GM12891 (cell line): ENCODE measurements at regions not wholly inside any gene's neighbourhood (a gene's known extent, or its start where the extent isn't known, plus 50 kb on each side); places are given as distances from the start of the nearest gene placed in this dataset.
"Not testable (repeated sequence)": the region's sequence is repeated elsewhere in the genome, so short reads cannot be mapped to it uniquely, and the experiment has no call there.

ENCODE experiments used
- DNase-seq: peaks from one replicate; pipeline ENCODE4 v3.0.0; 2011; ENCODE audit warnings: low spot score; ENCODE audit not compliant: insufficient read length
- FAIRE-seq: peaks from 2 replicates; lab custom pipeline; 2011; peaks lifted over from hg19 to GRCh38; lab: Jason Lieb, UNC
- PAX5 ChIP-seq: IDR thresholded peaks from 2 replicates; pipeline ENCODE4 v1.6.1; 2011; ENCODE audit warnings: low read length, moderate library complexity, mild to moderate bottlenecking; ENCODE audit not compliant: insufficient read depth, severe bottlenecking
- POLR2A ChIP-seq: IDR thresholded peaks from 2 replicates; pipeline ENCODE4 v1.6.1; 2011; ENCODE audit warnings: low read depth, low read length, control low read depth
- POLR2AphosphoS5 ChIP-seq: IDR thresholded peaks from 2 replicates; pipeline ENCODE4 v1.6.1; 2011; ENCODE audit warnings: low read depth, low read length, control low read depth
- POU2F2 ChIP-seq: IDR thresholded peaks from 2 replicates; pipeline ENCODE4 v1.6.1; 2011; ENCODE audit warnings: low read depth, mild to moderate bottlenecking, control low read depth, low read length, moderate library complexity
- SPI1 ChIP-seq: IDR thresholded peaks from 2 replicates; pipeline ENCODE4 v1.6.1; 2011; ENCODE audit warnings: low read depth, low read length, control low read depth
- TAF1 ChIP-seq: IDR thresholded peaks from 2 replicates; pipeline ENCODE4 v1.6.1; 2011; ENCODE audit warnings: low read depth, low read length, control low read depth

- FAIRE-seq (no peak), DNase-seq (no peak)
- TF ChIP-seq POLR2A (no peak), POU2F2 (no peak), TAF1 (no peak), SPI1 (no peak), PAX5 (no peak), POLR2AphosphoS5 (no peak)
Observed at GRCh38 chr6:104462811-104463599, 396.7 kb downstream of the HACE1 start.

GRCh38 chr6:104460738-104461483, 398.8 kb downstream of the HACE1 start:
- TF ChIP-seq POLR2AphosphoS5 = no peak
- TF ChIP-seq SPI1 = peak; percentile 43; the same call in 1 of the 2 replicates
- no peak for TF ChIP-seq POLR2A
- no peak for TF ChIP-seq POU2F2
- DNase-seq (no peak), FAIRE-seq (no peak)

- no peak for TF ChIP-seq TAF1
- no peak for TF ChIP-seq POLR2A
- no peak for TF ChIP-seq POU2F2
- TF ChIP-seq PAX5 = no peak
- no peak for TF ChIP-seq SPI1
- FAIRE-seq = no peak
- no peak for DNase-seq
Observed at GRCh38 chr6:104459543-104459942, 400.2 kb downstream of the HACE1 start.

GRCh38 chr6:104449918-104450317, 409.8 kb downstream of the HACE1 start:
- no peak for DNase-seq
- TF ChIP-seq POU2F2 = no peak
- TF ChIP-seq PAX5 = no peak
- no peak for TF ChIP-seq POLR2AphosphoS5
- TF ChIP-seq POLR2A = no peak
- no peak for TF ChIP-seq TAF1
- no peak for TF ChIP-seq SPI1
- no peak for FAIRE-seq

GRCh38 chr6:104446101-104447080, 413.3 kb downstream of the HACE1 start:
- not testable (repeated sequence) for FAIRE-seq

GRCh38 chr6:104434519-104434918, 425.2 kb downstream of the HACE1 start:
- FAIRE-seq (no peak), DNase-seq (no peak)
- TF ChIP-seq TAF1 (no peak), POLR2AphosphoS5 (no peak), POLR2A (no peak), POU2F2 (no peak)

More at GRCh38 chr6:104446101-104447080, 413.3 kb downstream of the HACE1 start:
- not testable (repeated sequence) for DNase-seq

GRCh38 chr6:104431096-104431495, 428.6 kb downstream of the HACE1 start:
- FAIRE-seq (no peak), DNase-seq (no peak)
- TF ChIP-seq POLR2AphosphoS5 = no peak
- TF ChIP-seq SPI1 = peak; percentile 82

- DNase-seq = no peak
- FAIRE-seq = no peak
- TF ChIP-seq POLR2AphosphoS5 (no peak), TAF1 (no peak), SPI1 (no peak), POLR2A (no peak), PAX5 (no peak), POU2F2 (no peak)
Observed at GRCh38 chr6:104428184-104428583, 431.5 kb downstream of the HACE1 start.

GRCh38 chr6:104423691-104424090, 436.0 kb downstream of the HACE1 start:
- FAIRE-seq (no peak), DNase-seq (no peak)

More at GRCh38 chr6:104423691-104424090, 436.0 kb downstream of the HACE1 start:
- TF ChIP-seq POLR2AphosphoS5 = no peak
- no peak for TF ChIP-seq TAF1
- no peak for TF ChIP-seq PAX5
- no peak for TF ChIP-seq POU2F2
- TF ChIP-seq SPI1 = no peak
- no peak for TF ChIP-seq POLR2A
